HG02884 (cell line): ENCODE measurements at regions not wholly inside any gene's neighbourhood (a gene's known extent, or its start where the extent isn't known, plus 50 kb on each side); places are given as distances from the start of the nearest gene placed in this dataset.
"Not testable (repeated sequence)": the region's sequence is repeated elsewhere in the genome, so short reads cannot be mapped to it uniquely, and the experiment has no call there.

Experiments used
- ATAC-seq: cut with Tn5 transposase; IDR thresholded peaks from one replicate; pipeline ENCODE4 v1.9.1; 2021; ENCODE audit warnings: mild to moderate bottlenecking, moderate library complexity; ENCODE audit not compliant: unreplicated experiment

DNA sequence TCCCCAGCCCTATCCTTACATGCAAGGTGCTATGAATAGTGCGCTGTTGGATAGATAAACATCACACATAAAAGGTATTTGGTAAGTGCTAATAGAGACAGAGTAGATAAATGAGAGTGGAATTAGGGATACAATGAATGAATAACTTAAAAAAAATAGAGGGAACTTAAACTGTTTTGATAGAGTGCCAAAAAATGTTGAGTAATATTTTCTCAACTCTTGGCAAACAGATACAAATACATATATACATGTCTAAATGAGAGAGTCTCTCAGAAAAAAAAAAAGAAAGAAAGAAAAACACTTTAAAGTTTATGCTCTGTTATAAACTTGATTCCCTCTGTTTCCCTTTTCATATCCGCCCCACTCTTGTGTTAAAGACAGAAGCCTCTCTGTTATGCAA is 667.4 kb downstream of the ROBO2 start:
- no peak for ATAC-seq

DNA sequence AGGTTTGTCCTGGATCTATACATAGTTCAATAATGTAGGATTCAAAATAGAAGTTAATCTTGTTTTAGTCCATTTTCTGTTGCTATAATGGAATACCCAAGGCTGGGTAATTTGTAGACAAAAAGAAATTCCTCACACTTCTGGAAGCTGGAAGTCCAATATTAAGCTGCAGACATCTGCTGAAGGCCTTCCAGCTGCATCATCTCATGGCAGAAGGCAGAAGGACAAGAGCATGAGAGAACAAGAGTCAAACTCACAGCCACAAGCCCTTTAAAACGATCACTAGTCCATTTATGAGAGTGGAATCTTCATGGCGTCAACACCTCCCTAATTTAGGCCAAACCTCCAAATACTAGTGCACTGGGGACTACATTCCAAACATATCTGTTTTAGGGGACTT is 669.3 kb downstream of the ROBO2 start:
- ATAC-seq, result no peak

DNA sequence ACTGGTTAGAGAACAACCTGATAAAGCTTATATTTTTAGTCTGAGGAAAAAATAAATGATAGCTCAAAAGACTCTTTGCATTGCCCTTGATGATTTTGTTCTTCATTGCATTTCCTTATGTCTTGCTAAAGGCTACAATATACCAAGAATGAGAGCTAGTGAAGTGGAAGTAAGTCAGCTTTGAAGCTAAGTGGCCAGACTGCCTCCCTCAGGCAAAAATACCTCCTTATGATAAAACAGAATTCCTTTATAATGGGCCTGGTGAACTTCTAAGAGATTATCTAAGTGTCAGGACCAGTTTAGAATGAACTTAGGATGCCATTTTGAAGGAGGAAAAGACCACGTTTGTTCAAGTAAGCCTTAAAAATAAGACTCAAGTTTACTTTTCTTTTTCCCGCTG is 678.4 kb downstream of the ROBO2 start:
- no peak for ATAC-seq

DNA sequence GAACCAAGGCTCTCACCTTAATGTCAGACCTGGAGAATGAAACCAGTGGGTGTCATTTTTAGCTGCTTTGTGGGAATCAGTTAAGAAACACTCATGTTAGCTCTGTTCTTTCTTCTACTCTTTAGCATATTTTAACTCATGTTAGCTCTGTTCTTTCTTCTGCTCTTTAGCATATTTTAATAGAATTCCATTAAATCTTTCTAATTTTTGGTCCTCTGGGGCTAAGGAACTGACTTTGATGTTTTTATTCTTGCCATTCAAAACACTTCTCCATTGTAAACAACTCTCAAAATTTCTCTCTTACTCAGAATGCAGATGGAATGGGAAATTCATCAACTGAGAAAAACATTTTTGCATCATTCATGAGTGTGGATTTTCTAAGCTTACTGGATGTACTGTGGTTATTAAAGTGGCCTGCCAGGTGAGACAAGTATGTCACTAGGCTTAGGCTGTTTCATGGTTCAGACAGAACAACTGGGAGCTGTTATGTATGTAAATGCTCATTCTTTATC is 680.6 kb downstream of the ROBO2 start:
- no peak for ATAC-seq

DNA sequence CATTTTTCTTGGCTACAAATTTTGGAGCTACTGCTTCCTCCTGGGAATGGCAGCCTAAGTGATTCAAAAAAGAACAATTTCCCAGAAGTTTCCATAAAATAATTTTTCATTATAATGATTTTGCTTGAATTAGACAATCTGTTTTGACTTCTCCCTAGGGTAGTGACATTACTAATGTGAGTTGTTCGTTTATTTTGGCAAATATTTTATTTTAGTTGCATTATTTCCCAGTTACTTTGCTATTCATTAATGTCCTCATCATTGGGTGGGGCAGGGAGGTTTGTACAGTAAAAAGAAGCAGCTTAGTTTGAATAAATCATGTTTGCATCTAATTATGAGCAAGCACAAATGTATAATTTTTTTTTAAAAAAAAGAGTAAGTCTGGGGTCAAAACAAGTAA is 686.6 kb downstream of the ROBO2 start:
- ATAC-seq, result no peak

DNA sequence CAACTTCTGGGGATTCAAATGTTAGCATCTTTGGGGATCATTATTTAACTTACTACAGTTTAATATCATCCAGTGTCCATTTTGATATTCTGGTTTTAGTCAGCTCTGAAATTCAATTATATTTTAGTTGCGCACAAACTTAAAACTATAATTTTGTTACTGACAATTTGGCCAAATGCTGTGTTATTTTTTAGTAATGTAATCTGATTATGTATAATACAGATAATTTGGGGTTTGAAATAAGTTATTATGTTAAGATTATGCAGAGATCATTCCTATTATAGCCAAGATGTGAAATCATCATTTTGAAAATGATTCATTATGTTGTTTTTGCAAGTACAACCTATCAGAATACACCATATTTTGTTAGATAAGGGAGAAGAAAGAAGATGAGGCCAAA is 706.1 kb downstream of the ROBO2 start:
- no peak for ATAC-seq

DNA sequence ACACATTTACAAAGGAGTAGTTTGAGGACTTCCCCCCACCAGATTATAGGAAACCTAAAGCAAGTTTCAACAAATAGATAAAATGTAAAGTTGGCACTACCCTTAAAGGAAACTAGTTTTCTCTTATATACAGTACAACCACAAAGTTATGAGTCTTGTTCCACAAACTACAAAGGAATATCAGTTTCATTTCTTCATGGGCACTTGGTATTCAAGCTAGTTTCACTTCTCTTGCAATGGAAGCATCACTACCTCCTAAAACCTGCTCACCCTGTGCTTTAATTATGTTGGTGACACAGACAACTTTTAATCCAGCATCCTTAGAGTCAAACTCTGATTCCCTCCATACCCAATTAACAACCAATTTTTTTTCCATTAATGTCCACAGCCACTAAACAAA is 707.0 kb downstream of the ROBO2 start:
- no peak for ATAC-seq

DNA sequence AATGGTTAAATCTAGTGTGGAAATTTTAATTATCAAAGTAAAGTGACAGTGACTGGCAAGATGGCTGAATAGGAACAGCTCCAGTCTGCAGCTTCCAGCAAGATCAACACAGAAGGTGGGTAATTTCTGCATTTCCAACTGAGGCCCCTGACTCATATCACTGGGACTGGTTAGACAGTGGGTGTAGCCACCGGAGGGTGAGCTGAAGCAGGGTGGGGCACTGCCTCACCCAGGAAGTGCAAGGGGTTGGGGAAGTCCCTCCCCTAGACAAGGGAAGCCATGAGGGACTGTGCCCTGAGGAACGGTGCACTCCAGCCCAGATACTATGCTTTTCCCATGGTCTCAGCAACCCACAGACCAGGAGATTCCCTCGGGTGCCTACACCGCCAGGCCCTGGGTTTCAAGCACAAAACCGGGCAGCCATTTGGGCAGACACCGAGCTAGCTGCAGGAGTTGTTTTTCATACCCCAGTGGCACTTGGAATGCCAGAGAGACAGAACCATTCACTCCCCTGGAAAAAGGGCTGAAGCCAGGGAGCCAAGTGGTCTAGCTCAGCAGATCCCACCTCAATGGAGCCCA is 716.6 kb downstream of the ROBO2 start:
- not testable (repeated sequence) for ATAC-seq

DNA sequence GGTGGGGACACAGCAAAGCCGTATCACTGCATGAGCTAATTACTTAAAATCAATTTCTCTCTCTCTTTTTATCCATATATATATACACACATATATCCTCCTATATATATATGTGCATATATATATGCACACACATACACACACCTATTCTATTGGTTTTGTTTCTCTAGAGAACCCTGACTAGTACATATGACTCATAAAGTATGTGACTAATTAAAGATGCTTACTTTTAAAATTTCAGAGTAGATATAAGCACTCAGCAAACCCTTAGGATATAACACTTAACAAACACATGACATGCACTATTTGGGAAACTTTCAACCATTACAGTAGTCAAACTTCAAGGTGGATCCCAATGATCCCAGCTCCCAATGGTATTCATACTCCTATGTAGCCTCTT is 732.6 kb downstream of the ROBO2 start:
- no peak for ATAC-seq

DNA sequence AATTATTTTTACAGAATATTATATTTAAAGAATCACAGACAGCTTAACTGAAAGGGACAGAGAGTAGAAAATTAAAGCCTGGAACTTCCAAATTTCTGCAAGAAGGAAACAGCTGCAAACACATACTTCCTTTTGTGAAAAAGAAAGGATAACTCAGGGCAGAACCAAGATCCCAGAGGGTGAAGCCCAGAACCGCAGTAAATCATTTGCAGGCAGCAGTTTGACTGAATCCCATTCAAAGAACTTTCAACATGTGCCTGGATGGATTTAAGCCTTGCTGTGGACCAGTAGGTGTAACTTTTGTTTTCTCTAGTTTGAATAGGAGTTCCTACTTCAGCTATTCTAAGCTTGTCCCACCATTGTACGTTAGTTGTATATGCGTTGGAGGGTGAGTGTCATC is 733.2 kb downstream of the ROBO2 start:
- no peak for ATAC-seq

DNA sequence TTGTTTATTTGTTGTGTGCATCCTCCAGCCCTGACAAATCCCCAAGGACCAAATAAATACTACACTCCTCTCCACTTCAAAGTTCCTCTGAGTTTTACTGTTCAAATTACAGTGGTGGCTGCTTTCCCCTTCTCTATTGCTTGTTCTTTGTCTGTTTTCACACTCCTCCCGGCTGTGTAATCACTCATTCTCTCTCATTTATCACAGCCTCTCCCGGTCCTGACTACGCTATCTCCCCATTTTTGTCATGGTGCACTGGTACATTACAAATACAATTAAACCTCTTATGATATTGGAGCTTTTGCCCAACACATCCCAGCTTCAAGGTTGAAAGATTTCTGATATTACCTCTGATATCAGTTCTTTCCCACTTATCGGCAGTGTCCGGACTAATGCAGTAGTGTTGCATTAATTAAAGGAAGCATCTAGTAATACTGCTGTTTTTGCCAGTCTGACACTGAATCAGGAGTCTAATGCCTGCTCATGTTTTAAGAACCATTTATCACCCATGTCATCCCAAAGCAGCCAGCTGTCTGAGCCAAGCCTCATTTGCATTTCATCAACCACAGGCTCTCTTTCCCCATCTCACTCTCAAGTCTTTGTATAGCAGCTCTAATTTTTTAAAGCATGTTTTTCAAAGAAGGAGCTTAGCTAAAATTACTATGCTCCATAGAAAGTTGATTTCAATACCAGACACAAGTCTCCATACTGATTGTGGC is 740.5 kb downstream of the ROBO2 start:
- ATAC-seq, result no peak

DNA sequence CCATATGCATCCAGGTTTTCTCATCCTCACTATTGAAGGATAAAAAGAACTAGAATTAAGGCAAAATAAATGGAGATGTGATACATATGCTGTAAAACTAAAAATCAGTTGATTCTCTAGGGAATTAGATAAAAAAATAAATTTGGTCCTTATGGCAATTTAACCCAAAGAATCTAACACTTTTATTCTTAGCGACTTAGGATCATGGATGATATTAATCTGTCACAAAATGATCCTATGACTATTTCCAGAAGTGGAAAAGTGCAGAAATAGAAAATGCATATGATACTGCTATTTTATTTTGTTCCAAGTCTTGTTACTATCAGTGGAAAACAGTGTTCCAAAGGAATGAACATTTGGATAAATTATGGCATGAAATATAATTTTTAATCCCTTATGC is 746.3 kb downstream of the ROBO2 start:
- no peak for ATAC-seq

DNA sequence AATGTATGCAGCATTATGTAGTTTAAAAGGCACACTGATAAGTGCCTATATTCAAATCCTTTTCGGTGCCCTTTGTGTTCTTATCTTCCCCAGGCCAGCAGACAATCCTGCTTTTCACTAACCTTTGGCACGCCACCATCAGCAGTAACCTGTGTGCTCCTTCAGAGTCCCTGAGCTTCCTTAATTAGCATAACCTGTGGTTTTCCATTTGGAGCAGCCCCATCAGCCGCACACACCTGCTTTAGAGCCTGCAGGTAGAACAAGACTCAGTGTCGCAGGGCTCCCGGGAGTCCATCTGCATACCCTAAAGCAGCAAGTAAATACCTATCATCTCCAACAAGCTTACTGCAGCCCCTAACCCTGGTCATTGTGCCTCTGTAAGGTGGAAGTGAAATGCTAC is 755.1 kb downstream of the ROBO2 start:
- ATAC-seq, result no peak

DNA sequence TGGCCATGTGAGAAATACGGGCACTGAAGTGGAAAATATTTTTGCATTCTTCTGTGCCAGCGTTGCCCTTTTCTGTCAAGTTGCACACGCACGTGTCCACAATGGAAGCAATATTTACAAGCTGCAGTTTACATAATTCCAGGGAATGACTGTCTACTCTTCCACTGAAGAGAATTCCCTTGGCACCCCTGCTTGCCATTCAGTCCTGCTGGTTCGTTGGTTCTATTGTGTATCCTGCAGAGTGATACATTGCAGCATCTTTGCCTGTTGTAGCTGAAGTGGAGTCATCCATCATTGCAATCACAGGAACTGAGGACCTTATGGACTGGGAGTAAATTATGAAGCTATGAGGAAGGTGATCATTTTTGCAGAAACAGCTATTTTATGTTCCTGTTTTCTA is 759.4 kb downstream of the ROBO2 start:
- ATAC-seq, result no peak

DNA sequence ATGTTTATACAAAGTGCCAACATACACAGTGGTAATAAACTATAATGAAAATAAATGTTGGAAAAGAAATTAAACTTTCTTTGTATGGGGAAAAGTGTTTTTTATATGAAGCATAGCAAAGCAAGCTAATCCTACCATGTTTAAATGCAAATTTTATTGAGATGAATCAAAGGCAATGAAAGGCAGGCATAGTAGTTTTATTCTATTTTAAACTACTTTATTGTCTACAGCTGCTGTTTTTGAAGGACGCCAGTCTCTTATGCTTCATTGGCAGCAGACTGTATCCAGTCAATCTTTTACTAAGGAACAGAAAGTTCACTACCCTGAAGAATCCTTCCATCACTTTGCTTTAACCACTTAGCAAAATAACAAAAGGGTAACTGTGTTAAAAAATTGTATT is 761.0 kb downstream of the ROBO2 start:
- no peak for ATAC-seq

DNA sequence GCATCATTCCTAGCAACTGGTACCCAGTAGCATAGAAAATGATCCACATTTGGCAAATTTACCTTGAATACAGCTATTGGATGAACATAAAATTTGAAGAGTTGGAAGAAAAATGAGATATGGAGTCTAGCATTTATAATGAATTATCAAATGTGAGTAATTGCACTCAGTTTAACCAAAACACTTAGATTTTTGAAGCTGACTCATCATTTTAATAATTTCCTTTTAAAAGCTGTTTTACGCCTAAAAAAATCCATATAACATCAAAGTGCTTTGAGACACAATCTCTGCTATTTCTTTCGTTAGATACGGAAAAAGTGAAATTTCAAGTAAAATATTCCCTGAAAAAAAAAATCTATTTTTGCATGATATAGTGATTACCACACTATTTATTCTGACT is 767.4 kb downstream of the ROBO2 start:
- no peak for ATAC-seq

DNA sequence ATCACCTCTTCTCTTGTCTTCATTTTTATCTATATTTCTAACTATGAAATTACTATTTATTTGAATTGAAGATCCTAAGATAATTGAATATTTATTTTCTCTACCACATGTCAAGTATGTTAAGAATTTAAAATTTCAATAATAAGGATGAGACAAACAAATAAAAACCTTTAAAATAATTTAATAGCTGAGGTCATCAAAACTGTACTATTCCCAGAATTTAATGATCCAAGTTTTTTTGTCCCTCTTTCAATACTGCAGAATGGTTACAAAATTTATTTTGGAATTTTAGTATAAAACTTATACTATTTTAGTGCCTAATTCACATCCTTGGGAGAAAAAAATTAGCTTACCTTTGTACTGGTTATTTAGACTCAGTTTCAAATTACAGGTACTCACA is 774.9 kb downstream of the ROBO2 start:
- no peak for ATAC-seq

DNA sequence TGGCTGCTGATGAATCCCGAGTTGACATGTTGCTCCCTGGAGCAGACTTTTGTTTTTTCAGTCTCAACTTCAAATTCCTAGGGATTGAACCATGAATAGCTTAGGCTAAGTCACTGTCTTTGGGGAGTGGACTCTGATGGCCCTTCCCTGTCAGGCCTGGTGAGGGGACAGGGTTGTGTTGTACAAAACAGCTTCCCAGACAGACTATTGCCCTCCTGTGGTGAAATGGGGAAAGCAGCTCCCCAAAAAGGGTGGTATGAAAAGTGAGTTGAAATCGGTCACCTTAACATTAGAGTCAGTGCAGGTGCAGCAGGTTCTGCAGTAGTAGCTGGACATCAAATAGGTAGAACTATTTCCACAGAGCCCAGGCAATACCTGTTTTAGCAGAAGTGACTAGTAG is 775.6 kb downstream of the ROBO2 start:
- ATAC-seq, result no peak

DNA sequence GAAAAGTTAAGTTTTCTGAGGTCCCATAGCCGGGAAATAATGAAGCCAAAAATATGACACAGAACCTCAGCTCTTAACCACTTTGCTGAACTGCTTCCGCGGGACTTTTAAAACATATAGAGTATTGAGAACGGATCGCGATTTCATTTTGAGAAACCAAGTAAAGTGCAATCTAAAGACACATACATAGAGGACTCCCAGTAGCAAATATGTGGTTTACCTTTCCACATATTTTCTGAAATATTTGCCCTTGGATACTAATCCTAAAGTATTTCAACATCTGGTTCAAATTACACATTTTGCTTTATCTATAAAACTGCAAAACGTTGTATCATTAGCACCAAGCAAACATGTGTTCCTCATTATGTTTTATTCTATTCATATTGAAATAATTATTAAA is 776.5 kb downstream of the ROBO2 start:
- no peak for ATAC-seq

DNA sequence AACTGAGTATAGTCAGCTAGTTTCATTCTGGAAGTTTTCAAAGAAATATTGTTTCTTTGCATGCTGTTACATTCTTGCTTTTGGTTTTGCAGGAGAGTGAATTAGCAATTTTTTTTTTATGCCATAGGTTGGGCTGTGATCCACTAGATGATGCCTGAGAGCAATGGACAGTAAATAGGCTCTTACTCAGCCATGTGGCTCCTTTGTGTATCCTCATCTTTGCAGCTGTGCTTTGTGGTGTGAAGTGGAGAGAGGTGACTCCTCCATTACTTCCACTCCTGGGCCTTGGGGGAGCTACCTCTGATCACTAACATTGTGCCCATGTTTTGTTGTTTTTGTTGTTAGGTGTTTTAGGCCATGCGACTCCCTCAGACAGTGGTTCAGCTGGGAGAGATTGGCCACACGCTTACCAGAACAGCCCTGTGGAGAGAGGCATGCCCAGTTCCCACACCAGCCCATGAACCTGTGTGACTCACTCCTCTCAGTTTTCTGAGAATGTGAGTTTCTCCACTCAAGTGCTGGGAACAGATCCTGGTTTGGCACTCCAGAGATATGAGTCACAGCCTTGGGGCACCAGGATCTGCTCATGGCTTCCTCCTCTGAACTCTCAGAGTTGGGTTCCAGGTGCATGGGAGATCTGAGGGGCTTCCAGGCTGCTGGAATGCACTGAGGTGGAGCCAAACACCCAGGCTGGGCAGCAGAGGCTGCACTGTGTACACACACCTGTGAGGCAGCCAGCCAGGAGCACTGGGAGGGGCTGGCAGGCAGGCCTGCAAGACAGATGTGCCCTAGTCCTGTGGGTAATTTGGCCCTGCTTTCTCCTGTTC is 785.3 kb downstream of the ROBO2 start:
- ATAC-seq, result no peak

DNA sequence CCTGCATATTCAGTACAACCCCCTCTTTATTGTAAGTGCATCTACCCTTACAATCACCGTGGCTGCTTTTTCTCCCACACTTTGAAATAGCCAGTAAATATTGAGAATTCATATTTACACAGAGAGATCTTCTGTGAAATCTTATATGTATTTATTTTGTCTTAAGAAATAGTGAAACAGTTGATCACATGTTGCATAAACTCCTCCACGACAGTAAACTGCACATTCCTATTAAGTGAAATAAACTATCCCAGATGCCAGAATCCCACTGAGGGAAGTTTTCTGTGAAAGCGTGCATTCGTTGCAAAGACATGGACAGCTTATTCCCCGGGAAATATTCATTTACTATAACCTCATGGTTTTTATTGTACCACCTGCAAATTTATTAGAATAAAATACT is 796.0 kb downstream of the ROBO2 start:
- ATAC-seq, result no peak

DNA sequence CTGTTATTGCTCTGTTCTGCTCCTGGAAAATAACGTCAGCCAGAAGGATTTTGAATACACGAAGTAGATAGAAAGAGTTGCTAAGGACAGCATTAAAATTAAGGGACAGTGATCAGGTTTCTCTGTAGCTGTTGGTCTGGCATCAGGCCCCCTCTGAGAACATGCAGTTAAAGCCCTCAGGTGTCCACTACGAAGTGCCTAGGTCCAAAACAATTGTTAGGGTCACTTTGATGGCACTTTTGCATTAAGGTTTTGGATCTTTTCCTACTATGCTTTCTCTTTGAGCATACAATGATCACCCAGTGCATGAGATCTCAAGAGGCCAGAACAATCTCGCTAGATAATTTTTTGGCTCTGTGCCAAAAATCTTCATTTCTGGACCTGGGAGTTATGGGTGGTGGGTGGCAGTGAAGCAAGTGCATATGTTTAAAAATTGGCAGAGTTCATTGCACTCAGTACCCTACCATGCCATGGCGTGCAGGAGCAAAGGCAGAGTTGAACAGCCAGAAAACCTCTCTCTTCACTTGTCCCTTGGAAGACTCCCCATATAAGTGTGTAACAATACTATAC is 797.6 kb downstream of the ROBO2 start:
- ATAC-seq, result no peak
